ENCODE measurements at regions not wholly inside any gene's neighbourhood (a gene's known extent, or its start where the extent isn't known, plus 50 kb on each side); places are given as distances from the start of the nearest gene placed in this dataset.
"Not testable (repeated sequence)": the region's sequence is repeated elsewhere in the genome, so short reads cannot be mapped to it uniquely, and the experiment has no call there.

- not testable (repeated sequence) for TF ChIP-seq SUZ12 (IDR thresholded peaks at IDR 0.05; ENCODE audit: low read length); MAX (IDR thresholded peaks at IDR 0.05); CTCF (IDR thresholded peaks at IDR 0.05; ENCODE audit: control extremely low read depth in 1 of 3, insufficient read depth in 1 of 3, low read depth in 1 of 3, low read length in 3 of 3); EZH2 (IDR thresholded peaks at IDR 0.05; ENCODE audit: low read depth, low read length, severe bottlenecking); BRCA1 (IDR thresholded peaks at IDR 0.05; ENCODE audit: low read depth, low read length); POLR2A (IDR thresholded peaks at IDR 0.05; ENCODE audit: control extremely low read depth in 1 of 2, low read depth in 2 of 2, low read length in 2 of 2); CBX5 (IDR thresholded peaks at IDR 0.05; ENCODE audit: low read depth, low read length); RAD21 (IDR thresholded peaks at IDR 0.05 in 1 of 2, conservative IDR thresholded peaks at IDR 0.05 in 1 of 2; ENCODE audit: low read depth in 2 of 2, low read length in 2 of 2); JUN (IDR thresholded peaks at IDR 0.05; ENCODE audit: low read depth, low read length)
Measured at GRCh38 chrX:1816387-1816982, 201.6 kb downstream of the ASMT start.

Measured in H1 (cell line).